ENCODE measurements at regions not wholly inside any gene's neighbourhood (a gene's known extent, or its start where the extent isn't known, plus 50 kb on each side); places are given as distances from the start of the nearest gene placed in this dataset.
"Not testable (repeated sequence)": the region's sequence is repeated elsewhere in the genome, so short reads cannot be mapped to it uniquely, and the experiment has no call there.

DNA sequence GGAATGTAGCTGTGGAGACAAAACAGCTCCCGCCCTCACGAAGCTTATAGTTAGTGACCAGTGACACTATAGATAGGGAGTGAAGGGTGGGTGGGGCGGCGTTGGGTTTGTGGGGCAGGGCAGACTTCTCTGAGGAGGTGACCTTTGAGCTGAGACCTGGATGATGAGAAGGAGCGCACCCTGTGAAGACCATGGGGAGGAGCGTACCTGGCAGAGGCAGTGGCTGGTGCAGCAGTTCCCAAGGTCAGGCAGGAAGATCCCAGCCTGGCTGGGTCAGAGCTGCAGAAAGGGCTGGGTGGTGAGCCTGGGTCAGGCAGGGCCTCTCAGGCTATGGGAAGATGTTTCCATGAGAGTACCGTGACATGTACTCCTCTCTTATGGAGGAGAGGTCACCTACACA is 135.0 kb upstream of the RCN1 start:
- Histone ChIP-seq H3K27me3 (replicated peaks; ENCODE audit: insufficient read depth, low read length) (no peaks in the 10 kb centered on the region), H3F3A (ENCODE audit: insufficient read depth, low read length) (no peaks in the 10 kb centered on the region), H4K20me1 (ENCODE audit: insufficient read depth, low read length) (no peaks in the 10 kb centered on the region), H3K9me2 (replicated peaks; ENCODE audit: insufficient read depth, low read length) (no peaks in the 10 kb centered on the region), H3K9me3 (replicated peaks; ENCODE audit: insufficient read depth, low read length) (no peaks in the 10 kb centered on the region), H3K4me1 (ENCODE audit: low read length) (no peaks in the 10 kb centered on the region), H3K9ac (ENCODE audit: low read length) (no peak overlapping the region), H3K4me2 (ENCODE audit: low read depth, low read length) (no peak overlapping the region), H3K27ac (ENCODE audit: low read length) (no peak overlapping the region), H3K36me3 (replicated peaks; ENCODE audit: insufficient read depth, low read length) (no peaks in the 10 kb centered on the region), H3K79me2 (ENCODE audit: low read length) (no peaks in the 10 kb centered on the region), H3K4me3 (ENCODE audit: low read length) (no peak overlapping the region), H2AFZ (ENCODE audit: low read length) (no peak overlapping the region)
- no peak for TF ChIP-seq EZH2phosphoT487 (IDR thresholded peaks at IDR 0.05; ENCODE audit: low read length)
- DNase-seq = no peak

DNA sequence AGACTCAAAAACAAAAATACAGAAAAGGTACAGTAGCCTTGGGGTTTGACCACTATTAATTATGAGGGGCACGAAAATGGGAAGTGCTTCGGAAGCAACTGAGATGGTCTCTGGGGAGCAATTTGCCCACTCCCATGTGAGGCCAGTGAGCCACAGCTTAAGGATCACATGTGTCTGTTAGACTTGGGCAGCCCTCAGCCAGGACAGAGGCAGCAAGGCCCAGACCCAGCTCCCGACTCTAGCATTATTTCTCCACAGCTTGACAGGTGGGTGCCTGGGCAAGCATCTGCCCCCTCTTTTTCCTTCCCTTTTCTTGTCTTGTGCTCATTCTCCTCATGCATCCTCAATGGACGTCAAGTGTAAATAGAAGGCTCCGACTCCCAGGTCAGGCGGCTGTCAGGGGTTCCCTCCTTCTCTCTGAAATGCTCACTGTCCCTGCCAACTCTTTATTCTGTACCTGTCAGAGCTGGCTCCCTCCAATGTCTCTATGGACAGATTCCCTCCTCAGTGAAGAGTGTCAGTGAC is 137.0 kb upstream of the RCN1 start:
- H2AFZ ChIP-seq (ENCODE audit: low read length) = no peak overlapping the region
- no peak overlapping the region for H3K4me2 ChIP-seq (ENCODE audit: low read depth, low read length)
- H3K27me3 ChIP-seq (replicated peaks; ENCODE audit: insufficient read depth, low read length) = no peaks in the 10 kb centered on the region
- no peaks in the 10 kb centered on the region for H4K20me1 ChIP-seq (ENCODE audit: insufficient read depth, low read length)
- H3K36me3 ChIP-seq (replicated peaks; ENCODE audit: insufficient read depth, low read length) = no peaks in the 10 kb centered on the region
- no peaks in the 10 kb centered on the region for H3K79me2 ChIP-seq (ENCODE audit: low read length)
- DNase-seq = no peak
- H3K9ac ChIP-seq (ENCODE audit: low read length) = no peak overlapping the region
- H3K4me3 ChIP-seq (ENCODE audit: low read length) = no peak overlapping the region
- peaks cover 9% of the 10 kb centered on the region for H3K4me1 ChIP-seq (ENCODE audit: low read length)
- H3K9me3 ChIP-seq (replicated peaks; ENCODE audit: insufficient read depth, low read length) = no peaks in the 10 kb centered on the region
- no peaks in the 10 kb centered on the region for H3K9me2 ChIP-seq (replicated peaks; ENCODE audit: insufficient read depth, low read length)
- H3K27ac ChIP-seq (ENCODE audit: low read length) = no peak overlapping the region
- peaks cover 3% of the 10 kb centered on the region; the same call in 1 of the 2 replicates for H3F3A ChIP-seq (ENCODE audit: insufficient read depth, low read length)
- TF ChIP-seq EZH2phosphoT487 (IDR thresholded peaks at IDR 0.05; ENCODE audit: low read length) = no peak
- TF ChIP-seq, protein P1, sequence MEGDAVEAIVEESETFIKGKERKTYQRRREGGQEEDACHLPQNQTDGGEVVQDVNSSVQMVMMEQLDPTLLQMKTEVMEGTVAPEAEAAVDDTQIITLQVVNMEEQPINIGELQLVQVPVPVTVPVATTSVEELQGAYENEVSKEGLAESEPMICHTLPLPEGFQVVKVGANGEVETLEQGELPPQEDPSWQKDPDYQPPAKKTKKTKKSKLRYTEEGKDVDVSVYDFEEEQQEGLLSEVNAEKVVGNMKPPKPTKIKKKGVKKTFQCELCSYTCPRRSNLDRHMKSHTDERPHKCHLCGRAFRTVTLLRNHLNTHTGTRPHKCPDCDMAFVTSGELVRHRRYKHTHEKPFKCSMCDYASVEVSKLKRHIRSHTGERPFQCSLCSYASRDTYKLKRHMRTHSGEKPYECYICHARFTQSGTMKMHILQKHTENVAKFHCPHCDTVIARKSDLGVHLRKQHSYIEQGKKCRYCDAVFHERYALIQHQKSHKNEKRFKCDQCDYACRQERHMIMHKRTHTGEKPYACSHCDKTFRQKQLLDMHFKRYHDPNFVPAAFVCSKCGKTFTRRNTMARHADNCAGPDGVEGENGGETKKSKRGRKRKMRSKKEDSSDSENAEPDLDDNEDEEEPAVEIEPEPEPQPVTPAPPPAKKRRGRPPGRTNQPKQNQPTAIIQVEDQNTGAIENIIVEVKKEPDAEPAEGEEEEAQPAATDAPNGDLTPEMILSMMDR (IDR thresholded peaks at IDR 0.05; ENCODE audit: low read length) = no peak
- no peak for TF ChIP-seq EZH2 (optimal IDR thresholded peaks at IDR 0.05; ENCODE audit: low read depth, low read length)

GRCh38 chr11:31949733-31950200 is 138.6 kb upstream of the PAX6 start:
- not testable (repeated sequence) for H3K9me3 ChIP-seq (replicated peaks; ENCODE audit: insufficient read depth, low read length); H4K20me1 ChIP-seq (ENCODE audit: insufficient read depth, low read length); H3K9ac ChIP-seq (ENCODE audit: low read length); H3K36me3 ChIP-seq (replicated peaks; ENCODE audit: insufficient read depth, low read length); H3K9me2 ChIP-seq (replicated peaks; ENCODE audit: insufficient read depth, low read length); H3K27me3 ChIP-seq (replicated peaks; ENCODE audit: insufficient read depth, low read length); H3F3A ChIP-seq (ENCODE audit: insufficient read depth, low read length); H2AFZ ChIP-seq (ENCODE audit: low read length); H3K4me3 ChIP-seq (ENCODE audit: low read length); H3K79me2 ChIP-seq (ENCODE audit: low read length)
- peak overlapping the region; percentile 34; the same call in 1 of the 2 replicates for H3K4me2 ChIP-seq (ENCODE audit: low read depth, low read length)
- H3K4me1 ChIP-seq (ENCODE audit: low read length) = peaks cover 11% of the 10 kb centered on the region
- DNase-seq = peak; percentile 74
- peak overlapping the region; percentile 44; the same call in 1 of the 2 replicates for H3K27ac ChIP-seq (ENCODE audit: low read length)

- no peaks in the 10 kb centered on the region for H3K36me3 ChIP-seq (replicated peaks; ENCODE audit: insufficient read depth, low read length)
- peaks cover 11% of the 10 kb centered on the region for H3K4me1 ChIP-seq (ENCODE audit: low read length)
Observed at GRCh38 chr11:31947051-31947450, 135.9 kb upstream of the PAX6 start.

More at GRCh38 chr11:31947051-31947450, 135.9 kb upstream of the PAX6 start:
- Histone ChIP-seq H3K9me2 (replicated peaks; ENCODE audit: insufficient read depth, low read length) (no peaks in the 10 kb centered on the region), H3K27ac (ENCODE audit: low read length) (no peak overlapping the region), H3K9me3 (replicated peaks; ENCODE audit: insufficient read depth, low read length) (no peaks in the 10 kb centered on the region), H2AFZ (ENCODE audit: low read length) (no peak overlapping the region), H3F3A (ENCODE audit: insufficient read depth, low read length) (peaks cover 3% of the 10 kb centered on the region; the same call in 1 of the 2 replicates), H3K4me3 (ENCODE audit: low read length) (no peak overlapping the region), H3K4me2 (ENCODE audit: low read depth, low read length) (no peak overlapping the region), H3K79me2 (ENCODE audit: low read length) (no peaks in the 10 kb centered on the region), H3K9ac (ENCODE audit: low read length) (no peak overlapping the region), H4K20me1 (ENCODE audit: insufficient read depth, low read length) (no peaks in the 10 kb centered on the region), H3K27me3 (replicated peaks; ENCODE audit: insufficient read depth, low read length) (no peaks in the 10 kb centered on the region)
- no peak for DNase-seq
- TF ChIP-seq, protein P1 (IDR thresholded peaks at IDR 0.05; ENCODE audit: low read length) = no peak
- TF ChIP-seq EZH2phosphoT487 (IDR thresholded peaks at IDR 0.05; ENCODE audit: low read length) (no peak), EZH2 (optimal IDR thresholded peaks at IDR 0.05; ENCODE audit: low read depth, low read length) (no peak)

Measured in MM.1S (cell line).